HG03159 (cell line): ENCODE measurements at regions not wholly inside any gene's neighbourhood (a gene's known extent, or its start where the extent isn't known, plus 50 kb on each side); places are given as distances from the start of the nearest gene placed in this dataset.

Experiments
- ATAC-seq: cut with Tn5 transposase; IDR thresholded peaks from one replicate; pipeline ENCODE4 v1.9.1; 2021; ENCODE audit warnings: mild to moderate bottlenecking, moderate library complexity; ENCODE audit not compliant: unreplicated experiment

GRCh38 chr9:17963498-17963897 lies 384.6 kb downstream of the SH3GL2 start:
- ATAC-seq = no peak

GRCh38 chr9:17967731-17968130 lies 388.9 kb downstream of the SH3GL2 start:
- no peak for ATAC-seq

GRCh38 chr9:17969232-17969631 lies 390.4 kb downstream of the SH3GL2 start:
- no peak for ATAC-seq

- ATAC-seq = no peak
Measured at GRCh38 chr9:17970277-17970676, 391.4 kb downstream of the SH3GL2 start.

GRCh38 chr9:17978773-17979172 lies 399.9 kb downstream of the SH3GL2 start:
- ATAC-seq = no peak

- no peak for ATAC-seq
Measured at GRCh38 chr9:17986595-17986994, 407.7 kb downstream of the SH3GL2 start.

- no peak for ATAC-seq
Measured at GRCh38 chr9:17987189-17987588, 408.3 kb downstream of the SH3GL2 start.

GRCh38 chr9:17988489-17988888 lies 409.6 kb downstream of the SH3GL2 start:
- no peak for ATAC-seq

- ATAC-seq = no peak
Measured at GRCh38 chr9:17990602-17991001, 411.7 kb downstream of the SH3GL2 start.

- ATAC-seq = no peak
Measured at GRCh38 chr9:17993024-17993423, 414.2 kb downstream of the SH3GL2 start.

GRCh38 chr9:17994695-17995425 lies 416.0 kb downstream of the SH3GL2 start:
- ATAC-seq = no peak

GRCh38 chr9:17996728-17997127 lies 417.9 kb downstream of the SH3GL2 start:
- no peak for ATAC-seq

- no peak for ATAC-seq
Measured at GRCh38 chr9:18002718-18003438, 424.0 kb downstream of the SH3GL2 start.

GRCh38 chr9:18006591-18006990 lies 427.7 kb downstream of the SH3GL2 start:
- ATAC-seq = no peak

GRCh38 chr9:18007621-18008020 lies 428.8 kb downstream of the SH3GL2 start:
- no peak for ATAC-seq

GRCh38 chr9:18009902-18010301 lies 431.0 kb downstream of the SH3GL2 start:
- no peak for ATAC-seq

- no peak for ATAC-seq
Measured at GRCh38 chr9:18010492-18010891, 431.6 kb downstream of the SH3GL2 start.

- no peak for ATAC-seq
Measured at GRCh38 chr9:18012170-18012569, 433.3 kb downstream of the SH3GL2 start.

- no peak for ATAC-seq
Measured at GRCh38 chr9:18014556-18014955, 435.7 kb downstream of the SH3GL2 start.

GRCh38 chr9:18015116-18015515 lies 436.2 kb downstream of the SH3GL2 start:
- no peak for ATAC-seq

- no peak for ATAC-seq
Measured at GRCh38 chr9:18017136-18017535, 438.3 kb downstream of the SH3GL2 start.

- no peak for ATAC-seq
Measured at GRCh38 chr9:18018221-18018620, 439.4 kb downstream of the SH3GL2 start.
